ENCODE measurements at regions not wholly inside any gene's neighbourhood (a gene's known extent, or its start where the extent isn't known, plus 50 kb on each side); places are given as distances from the start of the nearest gene placed in this dataset.

- no peak for TF ChIP-seq TAF1 (CRISPR knock-in tag; IDR thresholded peaks at IDR 0.05)
- no peak for TF ChIP-seq RXRA (CRISPR knock-in tag; IDR thresholded peaks at IDR 0.05)
- TF ChIP-seq AHR (CRISPR knock-in tag; IDR thresholded peaks at IDR 0.05) = no peak
- no peak for TF ChIP-seq NFIC (IDR thresholded peaks at IDR 0.05; ENCODE audit: low read length)
- no peak for TF ChIP-seq MAX (IDR thresholded peaks at IDR 0.05)
- TF ChIP-seq TCF7L2 (IDR thresholded peaks at IDR 0.05; ENCODE audit: low read depth, low read length) = no peak
- TF ChIP-seq HCFC1 (IDR thresholded peaks at IDR 0.05; ENCODE audit: low read depth, low read length) = no peak
- no peak for TF ChIP-seq TBP (CRISPR knock-in tag; IDR thresholded peaks at IDR 0.05)
- TF ChIP-seq GMEB1 (CRISPR knock-in tag; IDR thresholded peaks at IDR 0.05; ENCODE audit: borderline replicate concordance) = no peak
- TF ChIP-seq MYC (CRISPR knock-in tag; IDR thresholded peaks at IDR 0.05; ENCODE audit: borderline replicate concordance) = no peak
Observed at GRCh38 chr20:48098099-48098498, 312.8 kb upstream of the SULF2 start.
